ENCODE measurements at regions not wholly inside any gene's neighbourhood (a gene's known extent, or its start where the extent isn't known, plus 50 kb on each side); places are given as distances from the start of the nearest gene placed in this dataset.

- Mint-ChIP-seq H3K4me3 (no peak overlapping the region), H3K27ac (no peak overlapping the region), H3K36me3 (ENCODE audit: insufficient read depth in 1 of 3, low read depth in 3 of 3) (no peaks in the 10 kb centered on the region), H3K27me3 (ENCODE audit: low read depth) (no peaks in the 10 kb centered on the region), H3K9me3 (no peaks in the 10 kb centered on the region), H3K4me1 (no peaks in the 10 kb centered on the region)
- H3T11ph ChIP-seq (ENCODE audit: low read length): no peak overlapping the region
- H4K91ac ChIP-seq (ENCODE audit: insufficient read length, low read depth, low read length): no peak overlapping the region
- H2AK5ac ChIP-seq (ENCODE audit: insufficient read length, low read length): no peak overlapping the region
- no peak overlapping the region for H2BK20ac ChIP-seq (ENCODE audit: low read depth, low read length, poor library complexity, severe bottlenecking)
- H4K20me1 ChIP-seq (ENCODE audit: control insufficient read depth, insufficient read depth, insufficient read length): no peaks in the 10 kb centered on the region
- no peak overlapping the region for H2BK15ac ChIP-seq (ENCODE audit: low read depth, low read length)
- TF ChIP-seq CTCF (conservative IDR thresholded peaks at IDR 0.05): no peak
- no peak overlapping the region for H2BK120ac ChIP-seq (ENCODE audit: low read depth, low read length, poor library complexity, severe bottlenecking)
- H2BK5ac ChIP-seq (ENCODE audit: insufficient read length, low read length): no peak overlapping the region
- no peak overlapping the region for H2AFZ ChIP-seq (ENCODE audit: low read length)
- no peak overlapping the region for H2BK12ac ChIP-seq (ENCODE audit: insufficient read length, low read depth, low read length)
- H3K4me1 ChIP-seq (ENCODE audit: insufficient read depth, low read length): no peaks in the 10 kb centered on the region
- DNase-seq: no peak
- no peak overlapping the region for H4K8ac ChIP-seq (replicated peaks; ENCODE audit: insufficient read length, low read depth, low read length)
- H4K5ac ChIP-seq (ENCODE audit: insufficient read length, low read depth, low read length): no peak overlapping the region
- WGBS (ENCODE audit: extremely low coverage, insufficient read length, low lambda C conversion rate): no CpG with 5 or more reads among the region's 2 CpGs
- no peak overlapping the region for H3K18ac ChIP-seq (ENCODE audit: insufficient read length, low read depth, low read length)
- no peak overlapping the region for H3K23ac ChIP-seq (ENCODE audit: insufficient read length, low read depth, low read length)
- no peak overlapping the region for H3K27ac ChIP-seq (ENCODE audit: insufficient read length, low read depth, low read length)
- no peak overlapping the region for H3K14ac ChIP-seq (ENCODE audit: insufficient read depth, low read length)
- H3K4ac ChIP-seq (ENCODE audit: low read depth, low read length): no peak overlapping the region
- H3K79me1 ChIP-seq (ENCODE audit: insufficient read depth, low read depth, low read length, poor library complexity, severe bottlenecking): no peaks in the 10 kb centered on the region
- H3K56ac ChIP-seq (ENCODE audit: insufficient read length, low read depth, low read length): no peak overlapping the region
- H3K27me3 ChIP-seq (ENCODE audit: insufficient read depth, low read length): no peaks in the 10 kb centered on the region
- no peaks in the 10 kb centered on the region for H3K79me2 ChIP-seq (ENCODE audit: insufficient read depth, low read length)
- H3K9ac ChIP-seq (ENCODE audit: extremely low read depth, insufficient read length, low read length): no peak overlapping the region
- H3K9me3 ChIP-seq (ENCODE audit: control insufficient read depth, low read depth, low read length): no peaks in the 10 kb centered on the region
- H3K23me2 ChIP-seq (ENCODE audit: insufficient read length, low read depth, low read length, poor library complexity, severe bottlenecking): no peaks in the 10 kb centered on the region
- no peak overlapping the region for H3K4me2 ChIP-seq (ENCODE audit: insufficient read depth, insufficient read length, low read length)
These were observed 288.5 kb upstream of the CNR1 start for GRCh38 chr6:88454658-88455057.

Measured in H9 (cell line).